WTC11 (cell line): ENCODE measurements at regions not wholly inside any gene's neighbourhood (a gene's known extent, or its start where the extent isn't known, plus 50 kb on each side); places are given as distances from the start of the nearest gene placed in this dataset.

Source experiments
- CTCF ChIP-seq: fragments of 200-600 bp; IDR thresholded peaks from 2 replicates; pipeline ENCODE4 v1.8.0; 2022; ENCODE audit warnings: antibody characterized with exemption
- NFYB ChIP-seq: sonication (generic); formaldehyde crosslinking; conservative IDR thresholded peaks from 2 replicates; pipeline ENCODE4 v1.8.0; 2022; ENCODE audit warnings: low read depth, missing genetic modification reagents
- STAT6 ChIP-seq: sonication (generic); formaldehyde crosslinking; conservative IDR thresholded peaks from 2 replicates; pipeline ENCODE4 v1.8.1; 2023; ENCODE audit warnings: mild to moderate bottlenecking, low read depth, missing genetic modification reagents, moderate library complexity
- TP53 ChIP-seq: sonication (generic); formaldehyde crosslinking; IDR thresholded peaks from 2 replicates; pipeline ENCODE4 v1.8.1; 2023; ENCODE audit warnings: mild to moderate bottlenecking, missing genetic modification reagents

GRCh38 chr11:30150425-30150824, 80.4 kb upstream of the FSHB start:
- TF ChIP-seq CTCF, result no peak
- no peak for TF ChIP-seq STAT6 (CRISPR knock-in tag)
- TF ChIP-seq TP53 (CRISPR knock-in tag), result no peak
- TF ChIP-seq NFYB (CRISPR knock-in tag), result no peak
